HCT116 (cell line): ENCODE measurements at regions not wholly inside any gene's neighbourhood (a gene's known extent, or its start where the extent isn't known, plus 50 kb on each side); places are given as distances from the start of the nearest gene placed in this dataset.

Source experiments
- ATAC-seq: fragments of 200-7000 bp; cut with Tn5 transposase; 2 replicates; pipeline ENCODE4 v1.9.1; 2020; ENCODE audit warnings: mild to moderate bottlenecking, moderate library complexity
- BruUV-seq: library from RNA; stranded (reverse); fragments of 400-500 nt; replicated peaks from 2 replicates; lab custom pipeline; 2021; lab: Mats Ljungman, UMichigan
- CTCF ChIA-PET: fragments of 300-600 bp; sonication (Branson Sonifier 250); formaldehyde crosslinking; loops from one replicate; lab custom pipeline; 2021; ENCODE audit warnings: antibody characterized with exemption; lab: Charles Lee
- POLR2A ChIA-PET: fragments of 300-600, 350-600 bp; sonication (Branson Sonifier 250); formaldehyde crosslinking; loops from one replicate; lab custom pipeline; 2021; ENCODE audit warnings: antibody characterized with exemption; lab: Charles Lee
- RAD21 ChIA-PET, 2 experiments: fragments of 300-600 bp; sonication (Branson Sonifier 250); formaldehyde crosslinking; loops; one replicate each; lab custom pipeline; 2023; ENCODE audit warnings: low total read pairs in 2 of 2; ENCODE audit not compliant: uncharacterized antibody in 2 of 2, unreplicated experiment in 2 of 2, low non-redundant PET in 1 of 2; lab: Charles Lee
- DNase-seq: peaks from one replicate; pipeline ENCODE4 v3.0.0-alpha.2; 2010; ENCODE audit warnings: low read depth, low spot score
- H2AFZ ChIP-seq: fragments of 200-600 bp; shearing (Covaris generic), sonication (generic); 2 replicates; pipeline ENCODE4 v1.6.1; 2017; ENCODE audit warnings: low read depth, mixed run types, mixed read lengths, antibody characterized with exemption, low read length; ENCODE audit not compliant: poor library complexity, severe bottlenecking
- H3K27ac ChIP-seq: 2 replicates; pipeline ENCODE4 v1.5.1; 2012; ENCODE audit warnings: low read depth, low read length
- H3K27me3 ChIP-seq: fragments of 200-600 bp; sonication (generic); 2 replicates; pipeline ENCODE4 v1.6.1; 2016; ENCODE audit warnings: mixed run types, low read length, mixed read lengths; ENCODE audit not compliant: insufficient read depth
- H3K36me3 ChIP-seq, 2 experiments: fragments of 200-500 bp in 1 of 2; fragments of 200-600 bp in 1 of 2; sonication (Bioruptor generic) in 1 of 2; sonication (generic) in 1 of 2; 2 replicates each; pipeline versions ENCODE4 v1.5.1 to v1.6.1; 2014 to 2016; ENCODE audit warnings: low read length in 2 of 2, inconsistent platforms in 1 of 2, mixed read lengths in 1 of 2, mixed run types in 1 of 2; ENCODE audit not compliant: insufficient read depth in 2 of 2, control insufficient read depth in 1 of 2
- H3K4me1 ChIP-seq, 2 experiments: fragments of 200-600 bp in 1 of 2; sonication (generic) in 1 of 2; 2 replicates each; pipeline versions ENCODE4 v1.5.1 to v1.6.1; 2012 to 2017; ENCODE audit warnings: low read length in 2 of 2, inconsistent platforms in 1 of 2, mild to moderate bottlenecking in 1 of 2, mixed read lengths in 1 of 2, mixed run types in 1 of 2, moderate library complexity in 1 of 2; ENCODE audit not compliant: insufficient read depth in 2 of 2, control insufficient read depth in 1 of 2
- H3K4me2 ChIP-seq: fragments of 200-600 bp; sonication (generic); 2 replicates; pipeline ENCODE4 v1.6.1; 2017; ENCODE audit warnings: mixed run types, low read length, mixed read lengths
- H3K4me3 ChIP-seq, 2 experiments: fragments of 200-600 bp in 1 of 2; sonication (generic) in 1 of 2; replicated peaks in 1 of 2; 2 replicates each; pipeline ENCODE4 v1.5.1; 2011 to 2016; ENCODE audit warnings: low read length in 2 of 2, control low read depth in 1 of 2, low read depth in 1 of 2, mild to moderate bottlenecking in 1 of 2, mixed read lengths in 1 of 2, mixed run types in 1 of 2
- H3K79me2 ChIP-seq: fragments of 200-600 bp; sonication (generic); 2 replicates; pipeline ENCODE4 v1.6.1; 2017; ENCODE audit warnings: mild to moderate bottlenecking, mixed run types, low read length, moderate library complexity, mixed read lengths; ENCODE audit not compliant: insufficient read depth
- H3K9ac ChIP-seq: fragments of 200-600 bp; sonication (generic); 2 replicates; pipeline ENCODE4 v1.6.1; 2016; ENCODE audit warnings: low read length, mixed read lengths
- H3K9me2 ChIP-seq: fragments of 200-600 bp; sonication (generic), shearing (Covaris generic); 2 replicates; pipeline ENCODE4 v1.6.1; 2017; ENCODE audit warnings: mixed run types, mild to moderate bottlenecking, moderate library complexity; ENCODE audit not compliant: insufficient read depth
- H3K9me3 ChIP-seq, 2 experiments: fragments of 200-500 bp in 1 of 2; fragments of 200-600 bp in 1 of 2; sonication (Bioruptor generic) in 1 of 2; sonication (generic) in 1 of 2; 2 replicates each; pipeline ENCODE4 v1.6.1; 2014 to 2017; ENCODE audit warnings: low read length in 2 of 2, mixed read lengths in 2 of 2, inconsistent platforms in 1 of 2, low read depth in 1 of 2, mild to moderate bottlenecking in 1 of 2, mixed run types in 1 of 2, moderate library complexity in 1 of 2; ENCODE audit not compliant: control insufficient read depth in 1 of 2, insufficient read depth in 1 of 2
- H4K20me1 ChIP-seq: fragments of 200-600 bp; sonication (generic), shearing (Covaris generic); 2 replicates; pipeline ENCODE4 v1.6.1; 2017; ENCODE audit warnings: mixed run types, mild to moderate bottlenecking, moderate library complexity; ENCODE audit not compliant: insufficient read depth
- EGR1 ChIP-seq: IDR thresholded peaks from 2 replicates; pipeline ENCODE4 v1.6.1; 2012; ENCODE audit warnings: low read depth
- ELF1 ChIP-seq: IDR thresholded peaks from 2 replicates; pipeline ENCODE4 v1.6.1; 2012; ENCODE audit warnings: low read depth, borderline replicate concordance
- EZH2phosphoT487 ChIP-seq: fragments of 200-600 bp; IDR thresholded peaks from 2 replicates; pipeline ENCODE4 v1.6.1; 2018; ENCODE audit warnings: antibody characterized with exemption, borderline replicate concordance
- JUND ChIP-seq: IDR thresholded peaks from 2 replicates; pipeline ENCODE4 v1.6.1; 2012
- POLR2A ChIP-seq: IDR thresholded peaks from 2 replicates; pipeline ENCODE4 v1.7.0; 2011; ENCODE audit warnings: borderline replicate concordance; ENCODE audit not compliant: insufficient read depth, insufficient read length; ENCODE audit errors: extremely low read depth
- RAD21 ChIP-seq: IDR thresholded peaks from 2 replicates; pipeline ENCODE4 v1.6.1; 2012; ENCODE audit warnings: low read depth, mild to moderate bottlenecking
- YY1 ChIP-seq: IDR thresholded peaks from 2 replicates; pipeline ENCODE4 v1.6.1; 2011; ENCODE audit warnings: low read length, low read depth, moderate library complexity, mild to moderate bottlenecking; ENCODE audit not compliant: insufficient replicate concordance; ENCODE audit errors: extremely low read depth
- ZFX ChIP-seq: fragments of 450-650 bp; IDR thresholded peaks from 2 replicates; pipeline ENCODE4 v1.6.1; 2017
- intact Hi-C: fragments of 100-400 bp; cut with micrococcal nuclease; formaldehyde crosslinking; loops from 2 replicates; pipeline ENCODE4 v1.10.0; 2022
- TF ChIP-seq, protein P1 (sequence below): IDR thresholded peaks from 2 replicates; pipeline ENCODE4 v1.6.1; 2012
- TF ChIP-seq, protein P2 (sequence below): IDR thresholded peaks from 2 replicates; pipeline ENCODE4 v1.6.1; 2012; ENCODE audit warnings: low read depth

DNA sequence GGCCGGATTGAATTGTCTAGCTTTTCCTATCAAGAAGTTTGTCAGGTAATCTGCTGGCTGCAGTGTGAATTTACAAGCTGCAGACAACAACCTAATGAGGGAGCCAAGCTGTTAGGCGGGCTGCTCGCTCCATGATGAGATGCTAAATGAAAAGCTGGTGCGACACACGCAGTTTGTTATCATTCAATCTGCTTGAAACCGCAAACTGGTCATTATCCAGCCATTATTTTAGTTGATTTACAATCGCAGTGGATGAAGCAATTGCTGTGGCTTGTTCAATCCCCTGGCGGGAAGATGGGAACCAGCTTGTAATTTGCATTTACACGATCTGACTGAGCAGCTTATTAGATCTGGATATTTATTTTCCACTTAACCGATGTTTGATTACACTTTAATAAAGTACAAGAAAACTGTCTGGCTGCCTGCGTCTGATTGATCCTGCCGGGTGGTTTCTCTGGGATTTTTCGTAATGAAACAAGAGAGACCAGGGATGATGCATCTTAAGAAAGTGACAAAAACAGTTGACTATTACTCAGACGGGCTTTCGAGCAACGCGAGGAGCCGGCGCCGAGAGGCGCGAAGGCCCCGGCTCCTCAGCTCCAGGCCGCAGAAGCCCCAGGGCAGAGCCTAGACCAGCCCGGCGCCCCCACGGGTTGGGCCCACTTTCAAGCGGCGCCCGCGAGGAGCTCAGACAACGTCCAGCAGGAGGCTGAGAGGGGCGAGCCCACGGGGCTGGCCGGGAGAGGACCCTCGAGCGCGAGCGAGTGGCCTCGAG is 118.0 kb upstream of the BARHL2 start:
- no peak overlapping the region for H3K4me2 ChIP-seq
- no peaks in the 10 kb centered on the region for H3K36me3 ChIP-seq
- no peaks in the 10 kb centered on the region for H3K9me2 ChIP-seq
- DNase-seq (no peak), ATAC-seq (no peak)
- RAD21 ChIA-PET: no interaction called here
- H4K20me1 ChIP-seq: no peaks in the 10 kb centered on the region
- TF ChIP-seq YY1 (no peak), JUND (no peak), RAD21 (no peak), EGR1 (no peak), EZH2phosphoT487 (no peak), ELF1 (no peak), ZFX (no peak), POLR2A (no peak)
- TF ChIP-seq, protein P1, sequence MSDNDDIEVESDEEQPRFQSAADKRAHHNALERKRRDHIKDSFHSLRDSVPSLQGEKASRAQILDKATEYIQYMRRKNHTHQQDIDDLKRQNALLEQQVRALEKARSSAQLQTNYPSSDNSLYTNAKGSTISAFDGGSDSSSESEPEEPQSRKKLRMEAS: no peak
- TF ChIP-seq, protein P2, sequence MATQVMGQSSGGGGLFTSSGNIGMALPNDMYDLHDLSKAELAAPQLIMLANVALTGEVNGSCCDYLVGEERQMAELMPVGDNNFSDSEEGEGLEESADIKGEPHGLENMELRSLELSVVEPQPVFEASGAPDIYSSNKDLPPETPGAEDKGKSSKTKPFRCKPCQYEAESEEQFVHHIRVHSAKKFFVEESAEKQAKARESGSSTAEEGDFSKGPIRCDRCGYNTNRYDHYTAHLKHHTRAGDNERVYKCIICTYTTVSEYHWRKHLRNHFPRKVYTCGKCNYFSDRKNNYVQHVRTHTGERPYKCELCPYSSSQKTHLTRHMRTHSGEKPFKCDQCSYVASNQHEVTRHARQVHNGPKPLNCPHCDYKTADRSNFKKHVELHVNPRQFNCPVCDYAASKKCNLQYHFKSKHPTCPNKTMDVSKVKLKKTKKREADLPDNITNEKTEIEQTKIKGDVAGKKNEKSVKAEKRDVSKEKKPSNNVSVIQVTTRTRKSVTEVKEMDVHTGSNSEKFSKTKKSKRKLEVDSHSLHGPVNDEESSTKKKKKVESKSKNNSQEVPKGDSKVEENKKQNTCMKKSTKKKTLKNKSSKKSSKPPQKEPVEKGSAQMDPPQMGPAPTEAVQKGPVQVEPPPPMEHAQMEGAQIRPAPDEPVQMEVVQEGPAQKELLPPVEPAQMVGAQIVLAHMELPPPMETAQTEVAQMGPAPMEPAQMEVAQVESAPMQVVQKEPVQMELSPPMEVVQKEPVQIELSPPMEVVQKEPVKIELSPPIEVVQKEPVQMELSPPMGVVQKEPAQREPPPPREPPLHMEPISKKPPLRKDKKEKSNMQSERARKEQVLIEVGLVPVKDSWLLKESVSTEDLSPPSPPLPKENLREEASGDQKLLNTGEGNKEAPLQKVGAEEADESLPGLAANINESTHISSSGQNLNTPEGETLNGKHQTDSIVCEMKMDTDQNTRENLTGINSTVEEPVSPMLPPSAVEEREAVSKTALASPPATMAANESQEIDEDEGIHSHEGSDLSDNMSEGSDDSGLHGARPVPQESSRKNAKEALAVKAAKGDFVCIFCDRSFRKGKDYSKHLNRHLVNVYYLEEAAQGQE: no peak
- intact Hi-C loops: no loop called here
- H2AFZ ChIP-seq: no peak overlapping the region
- H3K27ac ChIP-seq: no peak overlapping the region
- POLR2A ChIA-PET: no interaction called here
- no peaks in the 10 kb centered on the region for H3K4me1 ChIP-seq
- CTCF ChIA-PET: no interaction called here
- no peaks in the 10 kb centered on the region for H3K79me2 ChIP-seq
- no peaks in the 10 kb centered on the region for H3K27me3 ChIP-seq
- no peaks in the 10 kb centered on the region for H3K9me3 ChIP-seq
- BruUV-seq: no TSS peak
- no peak overlapping the region for H3K4me3 ChIP-seq
- H3K9ac ChIP-seq: no peak overlapping the region
